Right atrium auricular region (tissue), 2 donors: ENCODE measurements at regions not wholly inside any gene's neighbourhood (a gene's known extent, or its start where the extent isn't known, plus 50 kb on each side); places are given as distances from the start of the nearest gene placed in this dataset.

Experiments used
- DNase-seq: peaks from one replicate; pipeline ENCODE4 v3.0.0-alpha.2; 2019; ENCODE audit warnings: low spot score
- H3K27ac ChIP-seq, 2 donors: fragments of 200-600 bp; sonication (generic); 1 replicate in 1 of 2; 2 replicates in 1 of 2; pipeline ENCODE4 v1.5.1; 2016 to 2019
- H3K27me3 ChIP-seq, 2 donors: fragments of 200-600 bp; sonication (generic); one replicate each; pipeline versions ENCODE4 v1.5.1 to v1.6.0; 2017 to 2019
- H3K36me3 ChIP-seq: fragments of 200-600 bp; sonication (generic); one replicate; pipeline ENCODE4 v1.5.1; 2016
- H3K4me1 ChIP-seq, 2 donors: fragments of 200-600 bp; sonication (generic); one replicate each; pipeline versions ENCODE4 v1.5.1 to v1.6.0; 2017 to 2019
- H3K4me3 ChIP-seq, 2 donors: fragments of 200-600 bp; sonication (generic); 1 replicate in 1 of 2; 2 replicates in 1 of 2; pipeline ENCODE4 v1.5.1; 2017 to 2019; ENCODE audit warnings: mild to moderate bottlenecking in 1 of 2, moderate library complexity in 1 of 2
- H3K9me3 ChIP-seq, 2 donors: fragments of 200-600 bp; sonication (generic); one replicate each; pipeline ENCODE4 v1.5.1; 2019
- CTCF ChIP-seq, 2 donors: fragments of 200-600 bp; sonication (generic); IDR thresholded peaks; one replicate each; pipeline ENCODE4 v1.5.1; 2019; ENCODE audit warnings: antibody characterized with exemption in 2 of 2

GRCh38 chr9:17859987-17860386 is 281.1 kb downstream of the SH3GL2 start:
- peaks cover 0 to 4% of the 10 kb centered on the region in 2 donors for H3K4me1 ChIP-seq
- H3K9me3 ChIP-seq = no peaks in the 10 kb centered on the region
- no peaks in the 10 kb centered on the region for H3K36me3 ChIP-seq
- no peak overlapping the region for H3K4me3 ChIP-seq
- H3K27me3 ChIP-seq = no peaks in the 10 kb centered on the region
- DNase-seq = no peak
- no peak overlapping the region for H3K27ac ChIP-seq
- TF ChIP-seq CTCF (IDR thresholded peaks at IDR 0.05) = no peak

- Histone ChIP-seq H3K9me3 (no peaks in the 10 kb centered on the region), H3K27ac (no peak overlapping the region), H3K4me3 (no peak overlapping the region), H3K27me3 (no peaks in the 10 kb centered on the region), H3K4me1 (peaks cover 0 to 4% of the 10 kb centered on the region in 2 donors), H3K36me3 (no peaks in the 10 kb centered on the region)
- no peak for TF ChIP-seq CTCF (IDR thresholded peaks at IDR 0.05)
- DNase-seq = no peak
Observed at GRCh38 chr9:17862101-17862500, 283.2 kb downstream of the SH3GL2 start.

GRCh38 chr9:17862629-17863028 is 283.8 kb downstream of the SH3GL2 start:
- Histone ChIP-seq H3K27me3 (no peaks in the 10 kb centered on the region), H3K36me3 (no peaks in the 10 kb centered on the region), H3K4me3 (no peak overlapping the region), H3K4me1 (peaks cover 0 to 4% of the 10 kb centered on the region in 2 donors), H3K9me3 (no peaks in the 10 kb centered on the region), H3K27ac (no peak overlapping the region)
- no peak for DNase-seq
- no peak for TF ChIP-seq CTCF (IDR thresholded peaks at IDR 0.05)

GRCh38 chr9:17863213-17863883 is 284.5 kb downstream of the SH3GL2 start:
- H3K27me3 ChIP-seq = no peaks in the 10 kb centered on the region
- peaks cover 0 to 4% of the 10 kb centered on the region in 2 donors for H3K4me1 ChIP-seq
- no peaks in the 10 kb centered on the region for H3K36me3 ChIP-seq
- DNase-seq = no peak
- no peak overlapping the region for H3K4me3 ChIP-seq
- no peak overlapping the region for H3K27ac ChIP-seq
- no peaks in the 10 kb centered on the region for H3K9me3 ChIP-seq
- no peak for TF ChIP-seq CTCF (IDR thresholded peaks at IDR 0.05)

DNA sequence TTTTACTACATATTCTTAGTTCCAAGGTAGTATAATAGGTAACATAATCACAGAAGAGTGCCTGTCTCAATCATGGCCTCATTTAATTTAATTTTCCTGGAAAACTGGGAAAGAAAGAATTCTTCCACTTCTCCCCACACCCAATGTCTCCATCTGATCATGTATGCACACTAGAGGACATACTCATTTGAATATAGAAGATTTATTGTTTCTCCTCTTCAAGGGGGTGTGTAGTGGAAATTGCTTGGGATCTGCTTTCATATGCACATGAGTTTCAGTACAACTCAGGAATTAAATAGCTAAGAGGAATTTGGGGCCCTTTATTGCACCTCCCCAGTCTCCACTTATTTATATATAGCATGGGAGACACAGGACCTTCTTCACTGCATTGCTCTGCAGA is 285.1 kb downstream of the SH3GL2 start:
- Histone ChIP-seq H3K27ac (no peak overlapping the region), H3K9me3 (no peaks in the 10 kb centered on the region), H3K36me3 (no peaks in the 10 kb centered on the region), H3K4me3 (no peak overlapping the region), H3K27me3 (no peaks in the 10 kb centered on the region), H3K4me1 (peaks cover 0 to 4% of the 10 kb centered on the region in 2 donors)
- no peak for TF ChIP-seq CTCF (IDR thresholded peaks at IDR 0.05)
- no peak for DNase-seq

GRCh38 chr9:17864951-17865350 is 286.1 kb downstream of the SH3GL2 start:
- H3K36me3 ChIP-seq = no peaks in the 10 kb centered on the region
- no peak for DNase-seq
- no peak overlapping the region for H3K27ac ChIP-seq
- no peak overlapping the region for H3K4me3 ChIP-seq
- TF ChIP-seq CTCF (IDR thresholded peaks at IDR 0.05) = no peak
- H3K27me3 ChIP-seq = no peaks in the 10 kb centered on the region
- H3K4me1 ChIP-seq = peaks cover 0 to 4% of the 10 kb centered on the region in 2 donors
- no peaks in the 10 kb centered on the region for H3K9me3 ChIP-seq
